CD14-positive monocyte (primary cell): ENCODE measurements at regions not wholly inside any gene's neighbourhood (a gene's known extent, or its start where the extent isn't known, plus 50 kb on each side); places are given as distances from the start of the nearest gene placed in this dataset.

ENCODE experiments used
- DNase-seq, 3 donors: peaks; one replicate each; pipeline ENCODE4 v3.0.0-alpha.2; 2011 to 2022
- H2AFZ ChIP-seq: 2 replicates; pipeline ENCODE4 v1.6.0; 2012; ENCODE audit warnings: mild to moderate bottlenecking, low read depth, low read length, inconsistent platforms; ENCODE audit not compliant: insufficient read depth, poor library complexity, severe bottlenecking
- H3K27ac ChIP-seq, 2 donors: 1 replicate in 1 of 2; 2 replicates in 1 of 2; pipeline ENCODE4 v1.5.1; 2012 to 2013; ENCODE audit warnings: low read length in 2 of 2, control low read depth in 1 of 2, inconsistent platforms in 1 of 2, low read depth in 1 of 2, mild to moderate bottlenecking in 1 of 2
- H3K27me3 ChIP-seq, 2 donors: one replicate each; pipeline versions ENCODE4 v1.6.0 to v1.6.1; 2011 to 2013; ENCODE audit warnings: low read length in 2 of 2; ENCODE audit not compliant: control insufficient read depth in 2 of 2, insufficient read depth in 2 of 2
- H3K36me3 ChIP-seq, 2 donors: replicated peaks in 1 of 2; 1 replicate in 1 of 2; 2 replicates in 1 of 2; pipeline versions ENCODE4 v1.5.1 to v1.6.1; 2012 to 2013; ENCODE audit warnings: low read length in 2 of 2, control low read depth in 1 of 2, inconsistent platforms in 1 of 2, mild to moderate bottlenecking in 1 of 2; ENCODE audit not compliant: insufficient read depth in 2 of 2, control insufficient read depth in 1 of 2
- H3K4me1 ChIP-seq, 2 donors: 1 replicate in 1 of 2; 2 replicates in 1 of 2; pipeline versions ENCODE4 v1.5.1 to v1.6.1; 2012 to 2013; ENCODE audit warnings: low read length in 2 of 2, control low read depth in 1 of 2, inconsistent platforms in 1 of 2, mild to moderate bottlenecking in 1 of 2, moderate library complexity in 1 of 2; ENCODE audit not compliant: insufficient read depth in 2 of 2, control insufficient read depth in 1 of 2
- H3K4me2 ChIP-seq: replicated peaks from 2 replicates; pipeline ENCODE3; 2012; ENCODE audit warnings: low read length, moderate library complexity, mild to moderate bottlenecking; ENCODE audit not compliant: poor library complexity, severe bottlenecking; ENCODE audit errors: extremely low read depth
- H3K4me3 ChIP-seq, 3 experiments: fragments of 200-600 bp in 1 of 3; sonication (generic) in 1 of 3; replicated peaks in 1 of 3; 1 replicate in 2 of 3; 2 replicates in 1 of 3; pipeline ENCODE4 v1.5.1; 2011 to 2013; ENCODE audit warnings: low read length in 3 of 3, mild to moderate bottlenecking in 3 of 3, control low read depth in 2 of 3, low read depth in 2 of 3, inconsistent platforms in 1 of 3, moderate library complexity in 1 of 3
- H3K79me2 ChIP-seq: 2 replicates; pipeline ENCODE4 v1.6.0; 2012; ENCODE audit warnings: mild to moderate bottlenecking, control low read depth, inconsistent platforms, low read length, moderate library complexity; ENCODE audit not compliant: insufficient read depth
- H3K9ac ChIP-seq: 2 replicates; pipeline ENCODE4 v1.6.0; 2017; ENCODE audit warnings: low read length, mild to moderate bottlenecking; ENCODE audit not compliant: insufficient read depth, poor library complexity, severe bottlenecking
- H3K9me3 ChIP-seq, 2 donors: replicated peaks in 1 of 2; 1 replicate in 1 of 2; 2 replicates in 1 of 2; pipeline versions ENCODE4 v1.5.1 to v1.6.1; 2012 to 2013; ENCODE audit warnings: low read length in 2 of 2, control low read depth in 1 of 2; ENCODE audit not compliant: control insufficient read depth in 1 of 2, insufficient read depth in 1 of 2
- H4K20me1 ChIP-seq: 2 replicates; pipeline ENCODE4 v1.6.0; 2012; ENCODE audit warnings: mild to moderate bottlenecking, low read length, control low read depth, moderate library complexity; ENCODE audit not compliant: insufficient read depth
- H3K27ac Mint-ChIP-seq, 7 donors: one replicate each; pipeline ENCODE4 v1.8.0; 2020; ENCODE audit warnings: mild to moderate bottlenecking in 7 of 7, mixed read lengths in 7 of 7, moderate library complexity in 6 of 7, inconsistent platforms in 2 of 7
- H3K27me3 Mint-ChIP-seq, 3 donors: one replicate each; pipeline ENCODE4 v1.8.0; 2021 to 2022; ENCODE audit warnings: low read depth in 3 of 3, mild to moderate bottlenecking in 3 of 3, mixed read lengths in 3 of 3, moderate library complexity in 3 of 3, inconsistent platforms in 1 of 3
- H3K36me3 Mint-ChIP-seq, 2 donors: one replicate each; pipeline ENCODE4 v1.8.0; 2020; ENCODE audit warnings: mixed read lengths in 2 of 2, inconsistent platforms in 1 of 2, mild to moderate bottlenecking in 1 of 2
- H3K4me1 Mint-ChIP-seq: one replicate; pipeline ENCODE4 v1.8.0; 2020; ENCODE audit warnings: mild to moderate bottlenecking, mixed read lengths
- H3K4me3 Mint-ChIP-seq, 2 donors: one replicate each; pipeline ENCODE4 v1.8.0; 2020; ENCODE audit warnings: mild to moderate bottlenecking in 2 of 2, mixed read lengths in 2 of 2, moderate library complexity in 1 of 2
- H3K9me3 Mint-ChIP-seq, 7 donors: one replicate each; pipeline ENCODE4 v1.8.0; 2020 to 2022; ENCODE audit warnings: mixed read lengths in 7 of 7, mild to moderate bottlenecking in 6 of 7, moderate library complexity in 6 of 7, inconsistent platforms in 2 of 7
- CTCF ChIP-seq: fragments of 200-600 bp; IDR thresholded peaks from one replicate; pipeline ENCODE4 v1.8.0; 2022; ENCODE audit warnings: antibody characterized with exemption, mild to moderate bottlenecking
- WGBS: methylation state at CpG from one replicate; pipeline ENCODE4 v1.1.5; 2013; ENCODE audit warnings: missing lambda C conversion rate; ENCODE audit not compliant: insufficient coverage; 5-methylcytosine and 5-hydroxymethylcytosine counted together
- intact Hi-C, 2 donors: fragments of 100-400 bp; cut with micrococcal nuclease; formaldehyde crosslinking; loops; one replicate each; pipeline versions ENCODE4 v1.15.0 to v1.15.1; 2023

GRCh38 chr5:67549296-67549618 lies 352.7 kb upstream of the CD180 start:
- intact Hi-C loops, result no loop called here
- DNase-seq, result no peak
- Mint-ChIP-seq H3K4me1 (peaks cover 9% of the 10 kb centered on the region), H3K9me3 (peaks cover 3 to 18% (median 13%) of the 10 kb centered on the region in 7 donors), H3K27ac (no peak overlapping the region), H3K4me3 (no peak overlapping the region), H3K27me3 (peaks cover 0 to 2% (median 0%) of the 10 kb centered on the region in 3 donors), H3K36me3 (no peaks in the 10 kb centered on the region)
- H3K9ac ChIP-seq, result no peak overlapping the region
- 100% methylated on average over 1 of the region's 3 CpGs for WGBS
- H3K27ac ChIP-seq, result no peak overlapping the region
- no peaks in the 10 kb centered on the region for H3K27me3 ChIP-seq
- no peak overlapping the region for H3K4me3 ChIP-seq
- H3K4me2 ChIP-seq, result no peak overlapping the region
- H3K79me2 ChIP-seq, result no peaks in the 10 kb centered on the region
- H4K20me1 ChIP-seq, result no peaks in the 10 kb centered on the region
- peaks cover 4 to 10% of the 10 kb centered on the region in 2 donors for H3K9me3 ChIP-seq
- H2AFZ ChIP-seq, result no peak overlapping the region
- TF ChIP-seq CTCF, result no peak
- H3K36me3 ChIP-seq, result no peaks in the 10 kb centered on the region
- H3K4me1 ChIP-seq, result peaks cover 0 to 4% of the 10 kb centered on the region in 2 donors

- Mint-ChIP-seq H3K27ac (no peak overlapping the region), H3K36me3 (no peaks in the 10 kb centered on the region), H3K27me3 (peaks cover 0 to 2% (median 0%) of the 10 kb centered on the region in 3 donors), H3K9me3 (peaks cover 4 to 18% (median 13%) of the 10 kb centered on the region in 7 donors), H3K4me1 (peaks cover 9% of the 10 kb centered on the region), H3K4me3 (no peak overlapping the region)
- Histone ChIP-seq H3K9ac (no peak overlapping the region), H4K20me1 (no peaks in the 10 kb centered on the region), H3K79me2 (no peaks in the 10 kb centered on the region), H3K27me3 (no peaks in the 10 kb centered on the region), H3K27ac (no peak overlapping the region), H3K36me3 (no peaks in the 10 kb centered on the region), H3K9me3 (peaks cover 4 to 10% of the 10 kb centered on the region in 2 donors), H3K4me3 (no peak overlapping the region), H2AFZ (no peak overlapping the region), H3K4me1 (peaks cover 0 to 4% of the 10 kb centered on the region in 2 donors), H3K4me2 (no peak overlapping the region)
- WGBS, result 100% methylated on average over 2 of the region's 8 CpGs
- no peak for TF ChIP-seq CTCF
- intact Hi-C loops, result no loop called here
- DNase-seq, result no peak
These were observed 352.1 kb upstream of the CD180 start for GRCh38 chr5:67548520-67549295.
